Renal pelvis (tissue), 1 donor: ENCODE measurements at regions not wholly inside any gene's neighbourhood (a gene's known extent, or its start where the extent isn't known, plus 50 kb on each side); places are given as distances from the start of the nearest gene placed in this dataset.

Source experiments
- DNase-seq: peaks from one replicate; pipeline ENCODE4 v3.0.0-alpha.2; 2013

DNA sequence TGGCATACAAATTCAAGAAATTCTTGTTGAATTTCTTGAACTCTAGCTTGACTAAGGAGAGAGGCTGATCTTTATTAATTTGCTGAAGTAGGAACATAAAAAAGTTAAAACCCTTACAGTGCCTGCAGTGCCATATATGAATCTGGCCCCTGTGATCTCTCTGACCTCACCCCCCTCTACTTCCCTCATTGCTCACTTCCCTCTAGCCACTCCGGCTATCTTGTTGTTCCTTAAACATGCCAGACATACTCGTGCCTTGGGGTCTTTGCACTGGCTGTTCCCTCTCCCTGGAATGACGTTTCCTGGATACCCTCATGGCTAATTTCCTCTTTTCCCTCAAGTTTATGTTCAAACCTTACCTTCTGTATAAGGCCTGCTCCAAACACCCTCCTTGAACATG lies 246.3 kb upstream of the SIX2 start:
- DNase-seq: no peak

GRCh38 chr2:45254025-45254424 lies 244.8 kb upstream of the SIX2 start:
- DNase-seq: no peak

DNA sequence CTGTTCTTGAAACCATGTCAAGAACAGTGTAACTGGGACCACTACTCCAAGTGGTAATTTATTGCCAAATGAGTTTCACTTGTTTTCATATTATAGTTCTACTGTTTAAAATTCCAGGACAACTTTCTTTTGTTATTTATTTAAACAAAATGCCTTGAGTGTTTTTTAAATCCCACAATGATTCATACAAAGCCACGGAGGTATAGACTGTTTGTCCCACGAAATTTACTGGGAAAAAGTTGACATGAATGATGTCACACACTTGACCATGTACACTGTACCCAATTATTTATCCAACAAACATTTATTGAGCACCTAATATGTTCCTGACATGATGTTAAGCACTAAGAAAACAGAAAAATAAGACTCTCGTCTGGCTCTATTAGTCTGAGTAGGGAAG lies 243.9 kb upstream of the SIX2 start:
- DNase-seq: no peak

DNA sequence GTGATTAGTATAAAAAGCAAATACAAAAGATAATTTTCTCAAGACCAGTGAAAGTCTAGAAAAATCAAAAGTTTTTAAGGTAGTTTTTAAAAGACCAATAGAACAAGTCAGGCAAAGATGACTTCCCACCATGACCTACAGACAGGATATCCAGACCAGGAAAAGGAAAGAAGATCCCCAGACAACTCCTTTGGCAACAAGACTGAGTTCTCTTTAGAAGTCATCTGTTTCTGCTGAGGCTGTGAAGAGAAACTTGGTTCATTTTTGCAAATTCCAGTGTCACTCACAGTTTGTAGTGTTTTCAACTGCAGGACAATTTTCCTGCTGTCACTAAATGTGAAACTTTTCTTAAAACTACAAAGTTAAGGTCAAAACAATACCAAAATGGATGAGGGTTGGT lies 240.9 kb upstream of the SIX2 start:
- no peak for DNase-seq

GRCh38 chr2:45248214-45248613 lies 239.0 kb upstream of the SIX2 start:
- DNase-seq: no peak

DNA sequence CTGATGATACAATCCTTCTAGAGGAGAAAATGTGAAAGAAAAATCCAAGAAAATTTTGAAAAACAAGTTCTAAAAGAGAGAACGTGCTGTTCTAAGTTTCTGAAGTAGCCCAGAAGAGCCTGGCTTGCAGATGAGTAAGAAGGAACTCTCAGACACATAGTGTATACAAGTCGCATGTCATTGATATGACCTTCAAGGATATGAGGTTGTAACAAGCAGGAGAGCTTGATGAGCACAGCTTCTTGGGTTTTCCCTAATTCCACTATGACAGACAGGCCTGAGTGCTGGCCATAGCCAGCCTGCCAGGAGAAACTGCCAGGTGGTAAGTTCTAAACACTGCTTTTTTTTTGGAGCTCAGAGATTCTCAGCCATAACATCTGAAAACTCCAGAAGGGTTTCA lies 235.7 kb upstream of the SIX2 start:
- no peak for DNase-seq

GRCh38 chr2:45242161-45242741 lies 233.0 kb upstream of the SIX2 start:
- DNase-seq: peak; percentile 57

DNA sequence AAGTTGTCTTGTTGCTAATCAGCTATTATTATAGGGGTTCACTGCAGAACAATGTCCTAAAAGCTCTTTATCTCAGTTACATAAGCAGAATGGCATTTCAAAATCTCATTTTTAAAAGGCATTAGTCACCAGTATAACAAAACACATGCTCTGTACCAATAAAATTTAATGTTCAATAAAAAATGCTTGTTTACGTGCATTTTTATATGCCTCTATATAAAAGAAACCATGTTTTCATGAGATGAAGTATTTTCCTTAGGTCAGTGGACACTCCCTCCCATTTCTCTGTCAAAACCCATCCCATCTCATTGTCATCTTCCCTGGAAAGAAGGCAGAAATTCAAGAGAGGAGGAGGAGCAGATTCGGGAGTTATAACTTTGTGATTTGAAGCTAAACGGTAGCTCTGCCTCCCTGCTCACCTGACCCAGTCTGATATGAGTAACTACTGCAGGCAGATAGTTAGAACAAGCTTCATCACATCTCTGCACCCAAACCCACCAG lies 231.9 kb upstream of the SIX2 start:
- no peak for DNase-seq

DNA sequence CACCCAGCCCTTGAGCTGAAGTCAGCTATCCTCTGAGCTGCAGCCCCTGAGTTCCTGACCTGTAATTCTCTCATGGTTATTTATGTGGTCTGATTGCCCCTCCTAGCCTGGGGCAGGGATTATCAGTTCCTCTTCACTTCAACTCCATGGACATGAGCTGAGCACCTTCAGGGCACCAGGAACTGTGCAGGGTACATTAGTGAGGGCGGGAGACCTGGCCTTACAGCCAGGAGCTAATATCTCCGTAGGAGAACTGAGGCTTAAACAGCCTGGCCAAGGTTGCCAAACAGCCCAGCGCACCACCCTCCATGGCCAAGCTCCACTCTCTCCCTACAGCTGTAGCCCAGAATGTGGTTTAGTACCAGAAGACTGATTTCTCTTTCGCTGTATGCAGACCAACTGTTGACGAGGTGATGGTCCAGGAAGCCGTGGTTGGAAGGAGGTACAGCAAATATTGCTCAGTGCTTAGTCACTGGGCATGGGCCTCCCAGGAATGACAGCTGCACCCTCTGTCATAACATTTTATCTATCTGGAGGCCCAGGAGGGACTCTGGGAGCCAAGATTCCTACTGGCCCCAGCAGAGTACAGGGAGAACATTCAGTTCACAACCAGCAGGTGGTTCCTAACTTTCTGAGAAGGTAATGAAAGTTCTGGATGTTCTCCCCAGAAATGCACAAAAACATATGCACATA lies 228.7 kb upstream of the SIX2 start:
- no peak for DNase-seq

- no peak for DNase-seq
Observed at GRCh38 chr2:45237128-45237527, 227.9 kb upstream of the SIX2 start.

DNA sequence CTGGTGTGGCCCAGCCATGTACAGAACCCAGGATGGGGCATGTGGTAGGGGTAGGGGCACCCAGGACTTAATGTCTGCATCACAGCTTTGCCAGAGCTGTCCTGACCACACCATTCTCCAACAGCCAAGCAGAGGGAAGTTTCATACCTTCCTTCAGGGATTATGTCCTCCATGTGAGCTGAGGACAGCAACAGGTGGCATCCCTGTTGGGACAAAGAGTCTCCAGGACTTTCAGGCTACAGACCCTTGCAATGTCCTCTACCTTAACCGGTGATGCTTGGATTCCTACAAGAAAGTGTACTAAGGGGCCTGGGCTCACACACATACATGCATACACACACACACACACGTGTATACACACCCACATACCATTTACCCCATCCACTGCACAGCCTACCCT lies 227.0 kb upstream of the SIX2 start:
- DNase-seq: no peak

- DNase-seq: no peak
Observed at GRCh38 chr2:45233301-45233700, 224.0 kb upstream of the SIX2 start.

DNA sequence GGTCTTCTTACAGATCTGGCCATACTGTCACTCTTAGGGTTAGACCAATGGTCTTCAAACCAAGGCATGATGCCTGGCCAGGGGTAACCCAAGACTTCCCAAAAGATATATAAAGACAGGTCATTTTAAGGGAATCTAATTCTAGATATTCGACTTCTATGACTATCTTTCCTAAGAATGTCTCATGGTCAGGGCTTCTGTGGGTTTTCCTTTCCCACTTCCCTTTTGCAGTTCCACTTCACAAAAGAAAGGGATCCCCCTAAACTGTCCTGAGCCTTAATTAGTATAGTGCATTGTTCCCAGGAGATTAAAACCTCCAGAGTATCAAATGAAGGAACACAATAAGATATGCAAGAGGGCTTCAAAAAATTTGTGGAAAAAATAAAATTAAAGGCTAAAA lies 223.6 kb upstream of the SIX2 start:
- DNase-seq: no peak

GRCh38 chr2:45229411-45229810 lies 220.2 kb upstream of the SIX2 start:
- DNase-seq: no peak

- no peak for DNase-seq
Observed at GRCh38 chr2:45227347-45227746, 218.1 kb upstream of the SIX2 start.

- no peak for DNase-seq
Observed at GRCh38 chr2:45224993-45225380, 215.7 kb upstream of the SIX2 start.

DNA sequence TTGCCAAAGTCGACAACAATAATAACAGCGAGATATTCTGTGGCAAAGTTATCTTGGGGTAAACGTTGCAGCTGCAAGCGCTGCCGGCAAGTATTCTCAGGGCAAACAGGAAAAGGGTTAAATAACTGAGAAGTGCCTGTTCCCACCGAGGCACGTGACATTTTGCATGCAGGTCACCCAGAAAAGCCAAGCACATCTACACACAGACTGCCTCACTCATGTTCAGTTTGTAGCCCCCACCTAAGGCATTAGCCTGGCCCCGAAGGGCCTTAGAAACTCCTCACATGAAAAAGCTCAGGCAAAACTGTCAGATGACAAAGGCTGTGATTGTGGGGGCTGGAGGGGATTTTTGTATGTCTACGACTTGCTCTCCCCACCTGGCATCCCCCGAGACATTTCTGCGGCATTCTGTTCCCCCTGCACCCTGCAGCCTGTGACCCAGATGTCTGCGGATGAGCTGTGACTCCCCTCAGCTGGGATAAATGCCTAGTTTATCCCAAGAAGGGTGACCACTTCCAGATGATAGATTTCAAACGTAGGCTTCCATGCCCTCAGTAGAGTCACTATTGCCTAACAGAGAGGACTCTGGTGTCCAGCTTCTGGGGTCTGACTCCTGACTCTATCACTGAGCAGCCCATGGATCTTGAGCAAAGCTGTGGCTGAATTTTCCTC lies 215.2 kb upstream of the SIX2 start:
- DNase-seq: no peak

GRCh38 chr2:45223531-45223930 lies 214.3 kb upstream of the SIX2 start:
- no peak for DNase-seq

GRCh38 chr2:45220227-45220626 lies 211.0 kb upstream of the SIX2 start:
- no peak for DNase-seq

DNA sequence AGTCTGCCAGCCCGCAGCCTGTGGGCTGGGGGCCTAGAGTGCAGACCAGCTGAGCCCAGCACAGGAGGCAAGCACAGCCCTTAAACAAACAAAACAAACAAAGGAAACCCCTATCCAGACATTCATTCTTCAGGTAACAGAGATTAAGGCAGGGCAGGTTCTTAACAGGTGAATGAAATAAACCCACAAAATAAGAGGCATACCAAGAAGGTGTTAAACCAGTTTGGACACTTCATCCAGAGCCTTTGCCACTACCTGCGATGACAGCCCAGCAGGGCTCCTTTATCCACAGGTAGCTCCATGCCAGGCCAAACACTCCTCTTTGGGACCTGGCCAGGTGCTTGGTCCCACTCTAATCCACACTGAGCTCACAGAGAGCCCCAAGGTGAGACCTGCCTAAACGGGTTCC lies 209.7 kb upstream of the SIX2 start:
- DNase-seq: no peak

GRCh38 chr2:45218297-45218696 lies 209.0 kb upstream of the SIX2 start:
- DNase-seq: no peak

DNA sequence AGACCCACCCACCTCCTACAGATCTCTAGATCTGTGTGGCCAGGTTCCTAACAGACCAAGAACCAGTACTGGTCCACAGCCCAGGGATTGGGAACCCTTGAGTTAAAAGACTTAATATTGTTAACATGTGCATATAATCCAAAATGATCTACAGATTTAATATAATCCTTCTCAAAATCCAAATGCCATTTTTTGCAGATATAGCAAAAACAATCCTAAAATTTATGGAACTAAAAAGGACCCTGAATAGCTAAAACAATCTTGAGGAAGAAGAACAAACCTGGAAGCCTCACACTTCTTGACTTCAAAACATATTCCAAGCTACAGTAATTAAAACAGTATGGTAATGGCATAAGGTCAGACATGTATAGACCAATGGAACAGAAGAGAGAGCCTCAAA lies 206.9 kb upstream of the SIX2 start:
- no peak for DNase-seq

DNA sequence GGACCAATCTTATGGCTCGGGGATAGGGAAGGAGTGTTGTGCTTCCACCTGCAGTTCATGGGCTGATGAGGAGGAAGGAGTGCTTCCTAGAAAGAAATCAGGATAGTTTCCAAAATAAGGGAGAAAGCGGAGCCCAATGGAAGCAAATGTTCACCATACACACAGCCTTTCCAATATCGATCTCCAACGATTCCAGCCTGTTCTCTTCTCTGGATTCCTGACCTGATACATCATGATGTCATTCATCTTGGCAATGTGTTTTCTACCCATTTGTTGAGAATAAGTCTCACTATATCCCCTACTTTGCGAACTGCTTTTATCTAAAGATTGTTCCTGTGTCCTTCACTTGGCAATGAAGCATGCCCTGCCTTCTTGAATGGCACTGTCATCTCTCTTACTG lies 205.3 kb upstream of the SIX2 start:
- DNase-seq: no peak
